IMR-90 (cell line): ENCODE measurements at regions not wholly inside any gene's neighbourhood (a gene's known extent, or its start where the extent isn't known, plus 50 kb on each side); places are given as distances from the start of the nearest gene placed in this dataset.

Experiments used
- ATAC-seq: fragments of 200-7000 bp; cut with Tn5 transposase; 2 replicates; pipeline ENCODE4 v1.9.1; 2020; ENCODE audit warnings: low read depth, mild to moderate bottlenecking, moderate library complexity
- BruUV-seq: library from RNA; stranded (reverse); fragments of 400-500 nt; replicated peaks from 2 replicates; lab custom pipeline; 2021; lab: Mats Ljungman, UMichigan
- CTCF ChIA-PET: fragments of 300-600 bp; formaldehyde crosslinking; extraction: SDS; loops from one replicate; lab custom pipeline; 2021; ENCODE audit warnings: antibody characterized with exemption; lab: Yijun Ruan, JAX
- POLR2A ChIA-PET: fragments of 300-600 bp; sonication (Branson Sonifier 250); formaldehyde crosslinking; loops from one replicate; lab custom pipeline; 2022; ENCODE audit warnings: antibody characterized with exemption; ENCODE audit not compliant: unreplicated experiment; lab: Charles Lee
- DNase-seq: peaks from one replicate; pipeline ENCODE4 v3.0.0; 2013
- H2AFZ ChIP-seq: replicated peaks from 2 replicates; pipeline ENCODE3; 2013; ENCODE audit warnings: low read length, mild to moderate bottlenecking; ENCODE audit not compliant: poor library complexity
- H2AK5ac ChIP-seq: 2 replicates; pipeline ENCODE4 v1.6.1; 2013; ENCODE audit warnings: low read depth, low read length, inconsistent platforms
- H2AK9ac ChIP-seq: replicated peaks from 2 replicates; pipeline ENCODE3; 2013; ENCODE audit warnings: mild to moderate bottlenecking, low read depth, low read length, moderate library complexity; ENCODE audit not compliant: poor library complexity
- H2BK120ac ChIP-seq: 2 replicates; pipeline ENCODE4 v1.6.1; 2013; ENCODE audit warnings: low read depth, low read length, inconsistent platforms
- H2BK15ac ChIP-seq: 3 replicates; pipeline ENCODE4 v1.6.1; 2013; ENCODE audit warnings: low read depth, low read length, inconsistent platforms
- H2BK20ac ChIP-seq: 2 replicates; pipeline ENCODE4 v1.6.1; 2013; ENCODE audit warnings: low read depth, mild to moderate bottlenecking, inconsistent platforms, low read length, moderate library complexity
- H2BK5ac ChIP-seq: 2 replicates; pipeline ENCODE4 v1.6.1; 2013; ENCODE audit warnings: mild to moderate bottlenecking, low read depth, low read length, inconsistent platforms; ENCODE audit not compliant: poor library complexity, severe bottlenecking
- H3K14ac ChIP-seq: replicated peaks from 2 replicates; pipeline ENCODE4 v1.6.1; 2013; ENCODE audit warnings: low read depth, low read length, inconsistent platforms
- H3K18ac ChIP-seq: 2 replicates; pipeline ENCODE4 v1.6.1; 2013; ENCODE audit warnings: low read depth, low read length, control low read depth
- H3K23ac ChIP-seq: 2 replicates; pipeline ENCODE4 v1.6.1; 2013; ENCODE audit warnings: low read depth, low read length, inconsistent platforms
- H3K27ac ChIP-seq: 2 replicates; pipeline ENCODE4 v1.5.1; 2013; ENCODE audit warnings: mild to moderate bottlenecking, control low read depth, low read length; ENCODE audit not compliant: insufficient read depth
- H3K27me3 ChIP-seq: 2 replicates; pipeline ENCODE4 v1.6.1; 2013; ENCODE audit warnings: low read length; ENCODE audit not compliant: control insufficient read depth, insufficient read depth
- H3K36me3 ChIP-seq: 2 replicates; pipeline ENCODE4 v1.6.1; 2013; ENCODE audit warnings: low read length, mixed read lengths; ENCODE audit not compliant: control insufficient read depth, insufficient read depth
- H3K4ac ChIP-seq: 2 replicates; pipeline ENCODE4 v1.6.1; 2013; ENCODE audit warnings: low read depth, low read length, inconsistent platforms
- H3K4me1 ChIP-seq: 2 replicates; pipeline ENCODE4 v1.6.1; 2013; ENCODE audit warnings: low read length, mixed read lengths; ENCODE audit not compliant: control insufficient read depth, insufficient read depth
- H3K4me2 ChIP-seq: 2 replicates; pipeline ENCODE4 v1.6.1; 2013; ENCODE audit warnings: low read depth, mild to moderate bottlenecking, control low read depth, low read length, moderate library complexity
- H3K4me3 ChIP-seq: 2 replicates; pipeline ENCODE4 v1.5.1; 2013; ENCODE audit warnings: low read depth, mild to moderate bottlenecking, control low read depth, low read length, moderate library complexity; ENCODE audit not compliant: insufficient read depth
- H3K56ac ChIP-seq: 2 replicates; pipeline ENCODE4 v1.6.1; 2013; ENCODE audit warnings: low read length, inconsistent platforms; ENCODE audit not compliant: insufficient read depth; ENCODE audit errors: extremely low read depth
- H3K79me1 ChIP-seq, 2 experiments: 2 replicates each; pipeline ENCODE4 v1.6.1; 2013; ENCODE audit warnings: low read length in 2 of 2, inconsistent platforms in 1 of 2, low read depth in 1 of 2
- H3K9ac ChIP-seq: 2 replicates; pipeline ENCODE4 v1.6.1; 2013; ENCODE audit warnings: low read depth, low read length, control low read depth
- H3K9me1 ChIP-seq: 2 replicates; pipeline ENCODE4 v1.6.1; 2013; ENCODE audit warnings: low read length, inconsistent platforms; ENCODE audit not compliant: insufficient read depth
- H3K9me3 ChIP-seq: 2 replicates; pipeline ENCODE4 v1.6.1; 2013; ENCODE audit warnings: low read length; ENCODE audit not compliant: control insufficient read depth, insufficient read depth
- H4K20me1 ChIP-seq: 2 replicates; pipeline ENCODE4 v1.6.1; 2013; ENCODE audit warnings: low read length, inconsistent platforms; ENCODE audit not compliant: insufficient read depth
- H4K5ac ChIP-seq: 2 replicates; pipeline ENCODE4 v1.6.1; 2013; ENCODE audit warnings: mild to moderate bottlenecking, low read depth, low read length, control low read depth
- H4K8ac ChIP-seq, 2 experiments: 2 replicates each; pipeline ENCODE4 v1.6.1; 2013; ENCODE audit warnings: low read depth in 2 of 2, low read length in 2 of 2, control low read depth in 1 of 2, inconsistent platforms in 1 of 2
- H4K91ac ChIP-seq: 2 replicates; pipeline ENCODE4 v1.6.1; 2013; ENCODE audit warnings: low read depth, low read length, inconsistent platforms; ENCODE audit not compliant: insufficient read depth
- BHLHE40 ChIP-seq: fragments of 150-350 bp; IDR thresholded peaks from 2 replicates; pipeline ENCODE4 v1.6.1; 2016; ENCODE audit warnings: mild to moderate bottlenecking, low read depth, low read length
- CEBPB ChIP-seq: IDR thresholded peaks from 2 replicates; pipeline ENCODE4 v1.6.1; 2012; ENCODE audit warnings: low read depth, low read length, improper control_type of control experiment
- CHD1 ChIP-seq: IDR thresholded peaks from 2 replicates; pipeline ENCODE4 v1.6.1; 2012; ENCODE audit warnings: low read depth, low read length, improper control_type of control experiment
- FOS ChIP-seq: fragments of 150-350 bp; IDR thresholded peaks from 2 replicates; pipeline ENCODE4 v1.6.1; 2016; ENCODE audit warnings: low read depth, low read length
- MAFK ChIP-seq: IDR thresholded peaks from 2 replicates; pipeline ENCODE4 v1.6.1; 2012; ENCODE audit warnings: low read depth, low read length, improper control_type of control experiment
- MAZ ChIP-seq: IDR thresholded peaks from 2 replicates; pipeline ENCODE4 v1.6.1; 2012; ENCODE audit warnings: low read depth, mild to moderate bottlenecking, low read length, improper control_type of control experiment, moderate library complexity, borderline replicate concordance
- MXI1 ChIP-seq: IDR thresholded peaks from 2 replicates; pipeline ENCODE4 v1.6.1; 2012; ENCODE audit warnings: low read depth, mild to moderate bottlenecking, low read length, moderate library complexity, borderline replicate concordance
- NFE2L2 ChIP-seq: fragments of 150-350 bp; IDR thresholded peaks from 2 replicates; pipeline ENCODE4 v1.6.1; 2016; ENCODE audit warnings: low read depth, mild to moderate bottlenecking, low read length
- POLR2A ChIP-seq: IDR thresholded peaks from 2 replicates; pipeline ENCODE4 v1.6.1; 2012; ENCODE audit warnings: mild to moderate bottlenecking, low read depth, low read length
- RAD21 ChIP-seq: IDR thresholded peaks from 2 replicates; pipeline ENCODE4 v1.6.1; 2012; ENCODE audit warnings: low read length, improper control_type of control experiment
- RCOR1 ChIP-seq: IDR thresholded peaks from 2 replicates; pipeline ENCODE4 v1.6.1; 2012; ENCODE audit warnings: mild to moderate bottlenecking, low read length, improper control_type of control experiment; ENCODE audit not compliant: insufficient replicate concordance
- RFX5 ChIP-seq: IDR thresholded peaks from 2 replicates; pipeline ENCODE4 v1.8.0; 2012; ENCODE audit warnings: low read depth, mild to moderate bottlenecking, low read length, moderate library complexity
- SMC3 ChIP-seq: fragments of 150-350 bp; IDR thresholded peaks from 2 replicates; pipeline ENCODE4 v1.6.1; 2016; ENCODE audit warnings: low read depth, mild to moderate bottlenecking, antibody characterized with exemption, low read length, moderate library complexity
- WGBS, 2 experiments: methylation state at CpG; one replicate each; pipeline versions ENCODE4 v1.1.5 to v1.1.7; 2013; ENCODE audit warnings: missing lambda C conversion rate in 2 of 2; ENCODE audit not compliant: insufficient read length in 1 of 2; ENCODE audit errors: extremely low coverage in 2 of 2; 5-methylcytosine and 5-hydroxymethylcytosine counted together
- dilution Hi-C: fragments of 300-500 bp; cut with HindIII; formaldehyde crosslinking; loops from one replicate; pipeline ENCODE4 v1.14.3; 2018; ENCODE audit warnings: low sequenced_read_pairs; ENCODE audit not compliant: unreplicated experiment
- in situ Hi-C: fragments of 300-500 bp; cut with MboI; formaldehyde crosslinking; loops from 3 replicates; pipeline ENCODE4 v1.14.3; 2019; ENCODE audit warnings: low sequenced_read_pairs, inconsistent platforms, mixed read lengths
- intact Hi-C: fragments of 100-400 bp; cut with micrococcal nuclease; formaldehyde crosslinking; loops from 2 replicates; pipeline ENCODE4 v1.10.0; 2022
- TF ChIP-seq, protein P1 (sequence below): fragments of 150-350 bp; IDR thresholded peaks from 2 replicates; pipeline ENCODE4 v1.6.1; 2017; ENCODE audit warnings: mild to moderate bottlenecking, antibody characterized with exemption, low read length, low read depth
- TF ChIP-seq, protein P2 (sequence below): fragments of 150-350 bp; IDR thresholded peaks from 2 replicates; pipeline ENCODE4 v1.6.1; 2016; ENCODE audit warnings: low read depth, mild to moderate bottlenecking, low read length, moderate library complexity, borderline replicate concordance
- TF ChIP-seq, protein P3 (sequence below): conservative IDR thresholded peaks from 2 replicates; pipeline ENCODE4 v1.5.1; 2012; ENCODE audit warnings: mild to moderate bottlenecking, low read depth, low read length, improper control_type of control experiment

DNA sequence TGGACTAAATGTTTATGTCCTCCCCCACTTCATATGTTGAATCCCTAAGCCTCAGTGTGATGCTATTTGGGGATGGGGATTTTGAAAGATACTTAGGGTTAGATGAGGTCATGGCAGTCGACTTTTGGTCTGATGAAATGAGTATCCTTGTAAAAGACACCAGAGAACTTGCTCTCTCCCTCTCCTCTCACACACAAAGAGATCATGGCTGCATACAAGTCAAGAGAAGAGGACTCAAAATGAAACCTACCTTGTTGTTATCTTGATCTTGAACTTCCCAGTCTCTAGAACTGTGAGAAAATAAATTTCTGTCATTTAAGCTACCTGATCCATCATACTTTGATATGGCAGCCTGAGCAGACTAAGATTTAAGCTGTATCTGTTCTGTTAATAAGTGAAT lies 144.0 kb upstream of the HAPLN1 start:
- ATAC-seq (no peak), DNase-seq (no peak)
- no CpG with 5 or more reads among the region's 1 CpG for whole genome bisulfite sequencing, 2 experiments
- Histone ChIP-seq H3K56ac (no peak overlapping the region), H3K18ac (no peak overlapping the region), H3K14ac (no peak overlapping the region), H3K4me2 (no peak overlapping the region), H3K4me1 (no peaks in the 10 kb centered on the region), H2BK20ac (no peak overlapping the region), H4K20me1 (no peaks in the 10 kb centered on the region), H2BK120ac (no peak overlapping the region), H2BK15ac (no peak overlapping the region), H4K91ac (no peak overlapping the region), H2AFZ (no peak overlapping the region), H3K9ac (no peak overlapping the region), H3K4ac (no peak overlapping the region), H3K27ac (no peak overlapping the region), H3K23ac (no peak overlapping the region), H3K79me1 (no peaks in the 10 kb centered on the region), H4K8ac (no peak overlapping the region), H3K27me3 (no peaks in the 10 kb centered on the region), H2BK5ac (no peak overlapping the region), H2AK9ac (no peak overlapping the region), H4K5ac (no peak overlapping the region), H3K9me3 (no peaks in the 10 kb centered on the region), H2AK5ac (no peak overlapping the region), H3K9me1 (no peaks in the 10 kb centered on the region), H3K36me3 (no peaks in the 10 kb centered on the region), H3K4me3 (no peak overlapping the region)
- in situ Hi-C loops (no loop called here), intact Hi-C loops (no loop called here), dilution Hi-C loops (no loop called here)
- ChIA-PET CTCF (no interaction called here), POLR2A (no interaction called here)
- BruUV-seq: no TSS peak
- TF ChIP-seq RFX5: no peak
- no peak for TF ChIP-seq MXI1
- no peak for TF ChIP-seq RAD21
- TF ChIP-seq NFE2L2: no peak
- no peak for TF ChIP-seq CHD1
- no peak for TF ChIP-seq BHLHE40
- TF ChIP-seq, protein P1, sequence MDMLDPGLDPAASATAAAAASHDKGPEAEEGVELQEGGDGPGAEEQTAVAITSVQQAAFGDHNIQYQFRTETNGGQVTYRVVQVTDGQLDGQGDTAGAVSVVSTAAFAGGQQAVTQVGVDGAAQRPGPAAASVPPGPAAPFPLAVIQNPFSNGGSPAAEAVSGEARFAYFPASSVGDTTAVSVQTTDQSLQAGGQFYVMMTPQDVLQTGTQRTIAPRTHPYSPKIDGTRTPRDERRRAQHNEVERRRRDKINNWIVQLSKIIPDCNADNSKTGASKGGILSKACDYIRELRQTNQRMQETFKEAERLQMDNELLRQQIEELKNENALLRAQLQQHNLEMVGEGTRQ: no peak
- no peak for TF ChIP-seq CEBPB
- no peak for TF ChIP-seq RCOR1
- TF ChIP-seq POLR2A: no peak
- TF ChIP-seq MAZ: no peak
- TF ChIP-seq, protein P2, sequence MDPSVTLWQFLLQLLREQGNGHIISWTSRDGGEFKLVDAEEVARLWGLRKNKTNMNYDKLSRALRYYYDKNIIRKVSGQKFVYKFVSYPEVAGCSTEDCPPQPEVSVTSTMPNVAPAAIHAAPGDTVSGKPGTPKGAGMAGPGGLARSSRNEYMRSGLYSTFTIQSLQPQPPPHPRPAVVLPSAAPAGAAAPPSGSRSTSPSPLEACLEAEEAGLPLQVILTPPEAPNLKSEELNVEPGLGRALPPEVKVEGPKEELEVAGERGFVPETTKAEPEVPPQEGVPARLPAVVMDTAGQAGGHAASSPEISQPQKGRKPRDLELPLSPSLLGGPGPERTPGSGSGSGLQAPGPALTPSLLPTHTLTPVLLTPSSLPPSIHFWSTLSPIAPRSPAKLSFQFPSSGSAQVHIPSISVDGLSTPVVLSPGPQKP: no peak
- TF ChIP-seq SMC3: no peak
- TF ChIP-seq, protein P3, sequence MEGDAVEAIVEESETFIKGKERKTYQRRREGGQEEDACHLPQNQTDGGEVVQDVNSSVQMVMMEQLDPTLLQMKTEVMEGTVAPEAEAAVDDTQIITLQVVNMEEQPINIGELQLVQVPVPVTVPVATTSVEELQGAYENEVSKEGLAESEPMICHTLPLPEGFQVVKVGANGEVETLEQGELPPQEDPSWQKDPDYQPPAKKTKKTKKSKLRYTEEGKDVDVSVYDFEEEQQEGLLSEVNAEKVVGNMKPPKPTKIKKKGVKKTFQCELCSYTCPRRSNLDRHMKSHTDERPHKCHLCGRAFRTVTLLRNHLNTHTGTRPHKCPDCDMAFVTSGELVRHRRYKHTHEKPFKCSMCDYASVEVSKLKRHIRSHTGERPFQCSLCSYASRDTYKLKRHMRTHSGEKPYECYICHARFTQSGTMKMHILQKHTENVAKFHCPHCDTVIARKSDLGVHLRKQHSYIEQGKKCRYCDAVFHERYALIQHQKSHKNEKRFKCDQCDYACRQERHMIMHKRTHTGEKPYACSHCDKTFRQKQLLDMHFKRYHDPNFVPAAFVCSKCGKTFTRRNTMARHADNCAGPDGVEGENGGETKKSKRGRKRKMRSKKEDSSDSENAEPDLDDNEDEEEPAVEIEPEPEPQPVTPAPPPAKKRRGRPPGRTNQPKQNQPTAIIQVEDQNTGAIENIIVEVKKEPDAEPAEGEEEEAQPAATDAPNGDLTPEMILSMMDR: no peak
- no peak for TF ChIP-seq FOS
- no peak for TF ChIP-seq MAFK
